D721Med (cell line): ENCODE measurements at regions not wholly inside any gene's neighbourhood (a gene's known extent, or its start where the extent isn't known, plus 50 kb on each side); places are given as distances from the start of the nearest gene placed in this dataset.

Source experiments
- DNase-seq: peaks from one replicate; pipeline ENCODE4 v3.0.0; 2011; ENCODE audit warnings: low spot score; ENCODE audit not compliant: insufficient read length
- FAIRE-seq: peaks from 2 replicates; lab custom pipeline; 2011; peaks lifted over from hg19 to GRCh38; lab: Jason Lieb, UNC
- CTCF ChIP-seq: IDR thresholded peaks from 2 replicates; pipeline ENCODE4 v1.5.1; 2012; ENCODE audit warnings: mild to moderate bottlenecking, control low read depth; ENCODE audit not compliant: insufficient read depth; ENCODE audit errors: missing control alignments

DNA sequence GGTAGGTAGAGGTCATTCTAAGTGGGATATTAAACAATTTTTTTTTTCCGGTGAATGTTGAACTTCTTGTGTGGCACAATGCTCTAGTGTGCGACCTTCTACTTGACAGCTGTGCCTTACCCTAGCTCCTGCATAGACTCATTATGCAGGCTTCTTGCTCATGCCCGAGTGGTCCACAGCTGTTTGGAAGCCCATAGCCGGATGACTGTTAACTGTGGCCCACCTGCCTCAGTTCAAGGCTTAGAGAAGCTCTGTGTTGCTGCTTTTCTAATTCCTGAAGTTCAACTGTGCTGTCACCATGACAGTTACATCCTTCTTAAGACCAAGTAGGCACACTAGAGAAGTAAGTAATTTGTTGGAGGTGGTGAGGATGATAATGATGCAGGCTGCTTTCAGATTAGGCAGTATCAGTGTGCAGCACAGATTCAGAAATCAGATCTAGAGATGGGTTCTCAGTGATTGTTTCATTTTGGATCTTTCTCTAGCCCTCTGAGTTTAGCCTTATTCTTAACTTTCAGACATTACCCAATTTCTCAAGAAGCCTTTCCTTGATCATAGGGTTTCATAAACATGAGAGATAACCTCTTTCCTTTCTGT is 278.4 kb downstream of the PHF14 start:
- DNase-seq: no peak
- no peak for FAIRE-seq
- TF ChIP-seq CTCF: no peak

DNA sequence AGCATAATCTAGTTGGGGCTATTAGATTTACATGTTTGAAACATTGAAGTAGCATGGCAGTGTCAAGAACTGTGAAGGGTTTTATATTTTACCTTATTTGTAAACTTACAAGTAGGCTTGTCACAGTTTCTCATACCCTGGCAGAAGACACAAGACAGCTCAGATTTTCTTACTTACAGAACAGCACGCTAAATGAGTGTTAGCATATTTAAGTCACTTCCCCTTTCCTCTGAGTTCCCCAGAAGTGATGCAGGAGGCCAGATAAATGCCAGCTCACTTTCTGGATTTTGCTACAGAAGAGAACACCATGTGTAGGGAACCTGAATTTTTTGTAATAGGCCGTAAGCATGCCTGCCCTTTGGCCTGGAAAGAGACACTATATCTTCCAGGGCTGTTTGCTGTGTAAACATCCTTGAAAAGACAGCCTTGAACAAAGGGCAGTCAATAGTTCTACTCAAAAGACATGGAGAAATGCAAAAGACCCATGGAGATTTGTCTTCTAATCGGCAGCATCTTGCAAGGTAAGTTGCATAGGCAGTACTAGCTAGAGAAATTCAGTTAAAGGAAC is 279.1 kb downstream of the PHF14 start:
- no peak for FAIRE-seq

GRCh38 chr7:11256501-11256900 is 282.8 kb downstream of the PHF14 start:
- TF ChIP-seq CTCF: no peak
- FAIRE-seq (no peak), DNase-seq (no peak)

More for the DNA sequence above, 279.1 kb downstream of the PHF14 start:
- no peak for DNase-seq
- no peak for TF ChIP-seq CTCF

- FAIRE-seq: no peak
Measured at GRCh38 chr7:11261470-11261869, 287.8 kb downstream of the PHF14 start.

GRCh38 chr7:11266101-11266500 is 292.4 kb downstream of the PHF14 start:
- no peak for TF ChIP-seq CTCF
- DNase-seq (no peak), FAIRE-seq (no peak)

More at GRCh38 chr7:11261470-11261869, 287.8 kb downstream of the PHF14 start:
- DNase-seq: no peak
- no peak for TF ChIP-seq CTCF

GRCh38 chr7:11272352-11272751 is 298.7 kb downstream of the PHF14 start:
- DNase-seq: no peak
- no peak for FAIRE-seq
- TF ChIP-seq CTCF: no peak

DNA sequence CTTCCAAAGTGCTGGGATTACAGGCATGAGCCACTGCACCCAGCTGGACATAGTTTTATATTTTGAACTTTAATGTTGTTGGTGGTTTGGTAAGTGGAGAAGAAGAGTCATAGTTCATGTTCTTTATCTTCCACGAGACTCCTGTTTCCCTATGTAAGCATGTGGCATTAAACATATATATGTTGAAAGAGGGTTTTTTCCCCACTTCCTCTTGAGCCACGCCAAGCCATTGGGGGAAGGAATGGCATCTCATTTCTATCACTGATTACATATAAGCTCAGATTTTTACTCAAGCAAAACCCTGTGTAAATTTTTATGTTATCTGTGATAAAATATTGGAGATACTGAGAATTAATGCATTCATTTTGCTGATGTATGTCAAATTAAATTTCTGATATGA is 300.4 kb downstream of the PHF14 start:
- DNase-seq (no peak), FAIRE-seq (no peak)
- no peak for TF ChIP-seq CTCF
